Inflammatory macrophage treated with lipopolysaccharide for 1 hour (primary cell): ENCODE measurements at regions not wholly inside any gene's neighbourhood (a gene's known extent, or its start where the extent isn't known, plus 50 kb on each side); places are given as distances from the start of the nearest gene placed in this dataset.
"Not testable (repeated sequence)": the region's sequence is repeated elsewhere in the genome, so short reads cannot be mapped to it uniquely, and the experiment has no call there.

Experiments
- DNase-seq, 2 donors: peaks; one replicate each; pipeline ENCODE4 v3.0.0-alpha.2; 2020 to 2022

DNA sequence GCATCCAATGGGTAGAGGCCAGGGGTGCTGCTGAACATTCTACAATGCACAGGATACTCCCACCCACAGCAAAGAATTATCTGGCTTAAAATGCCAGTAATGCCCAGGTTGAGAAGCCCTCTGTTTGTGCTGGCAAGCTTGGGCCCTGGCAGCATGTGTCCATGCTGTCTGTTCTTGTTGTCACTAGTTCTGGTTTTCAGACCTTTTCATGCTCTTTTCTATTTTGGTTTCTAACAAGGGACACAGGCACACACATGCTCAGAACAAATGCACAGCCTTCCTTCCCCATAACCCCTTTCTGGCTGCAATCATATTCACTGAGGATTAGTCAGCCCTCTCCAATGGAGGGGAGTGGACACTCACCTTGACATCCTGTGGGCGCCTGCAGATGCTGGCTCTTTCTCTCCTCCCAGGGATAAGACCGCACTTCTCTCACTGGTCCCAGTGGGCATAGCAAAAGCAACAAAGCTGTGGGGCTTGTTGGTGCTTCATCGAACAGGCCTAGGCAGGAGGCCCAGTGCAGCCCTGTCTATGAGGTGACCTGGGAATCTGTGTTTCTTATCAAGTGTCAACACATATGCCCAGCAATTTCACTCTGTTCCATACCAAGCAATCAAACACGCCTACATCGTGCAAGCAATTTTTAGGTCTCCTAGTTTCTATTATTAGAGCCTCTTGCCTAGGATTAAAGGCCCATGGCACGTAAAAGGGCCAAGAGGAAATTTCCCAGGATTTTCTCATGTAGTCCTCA is 271.1 kb upstream of the CCL2 start:
- no peak for DNase-seq

DNA sequence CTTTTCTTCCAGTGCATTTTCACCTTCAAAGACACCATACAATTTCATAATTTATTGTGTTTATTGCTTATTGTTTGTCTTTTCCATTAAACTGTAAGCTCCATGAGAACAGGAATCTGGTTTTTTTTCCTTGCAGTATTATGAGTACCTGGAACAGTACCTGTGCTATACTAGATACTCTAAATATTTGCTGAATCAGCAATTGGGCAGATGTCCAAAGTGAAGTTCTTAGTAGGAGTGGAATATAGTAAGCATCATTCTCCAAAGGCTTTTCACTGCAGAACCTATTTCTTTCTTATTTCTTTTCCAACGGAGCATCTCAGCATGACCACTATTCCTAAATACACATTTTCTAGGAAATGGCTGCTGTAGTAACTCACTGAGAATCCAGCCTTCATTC is 269.0 kb upstream of the CCL2 start:
- no peak for DNase-seq

GRCh38 chr17:33986566-33986965 is 268.5 kb upstream of the CCL2 start:
- no peak for DNase-seq

DNA sequence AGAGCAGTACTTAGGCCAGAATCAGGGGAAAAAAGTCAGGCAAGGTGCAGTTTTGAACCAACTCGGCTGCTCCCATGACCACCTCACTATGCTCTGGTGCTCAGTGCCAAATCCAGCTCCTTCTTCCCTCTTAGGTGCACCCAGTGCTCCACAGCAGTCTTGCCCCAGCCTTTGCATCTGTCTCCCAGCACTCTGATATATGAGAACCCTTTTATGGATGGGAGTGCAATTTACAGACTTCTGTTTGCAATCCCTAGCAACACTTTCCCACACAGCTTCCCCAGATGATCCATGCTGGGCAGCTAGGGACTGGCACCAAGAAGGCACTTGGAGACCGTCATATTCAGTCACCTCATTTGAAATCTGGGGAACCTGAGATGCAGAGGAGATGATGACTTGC is 267.9 kb upstream of the CCL2 start:
- DNase-seq = no peak

DNA sequence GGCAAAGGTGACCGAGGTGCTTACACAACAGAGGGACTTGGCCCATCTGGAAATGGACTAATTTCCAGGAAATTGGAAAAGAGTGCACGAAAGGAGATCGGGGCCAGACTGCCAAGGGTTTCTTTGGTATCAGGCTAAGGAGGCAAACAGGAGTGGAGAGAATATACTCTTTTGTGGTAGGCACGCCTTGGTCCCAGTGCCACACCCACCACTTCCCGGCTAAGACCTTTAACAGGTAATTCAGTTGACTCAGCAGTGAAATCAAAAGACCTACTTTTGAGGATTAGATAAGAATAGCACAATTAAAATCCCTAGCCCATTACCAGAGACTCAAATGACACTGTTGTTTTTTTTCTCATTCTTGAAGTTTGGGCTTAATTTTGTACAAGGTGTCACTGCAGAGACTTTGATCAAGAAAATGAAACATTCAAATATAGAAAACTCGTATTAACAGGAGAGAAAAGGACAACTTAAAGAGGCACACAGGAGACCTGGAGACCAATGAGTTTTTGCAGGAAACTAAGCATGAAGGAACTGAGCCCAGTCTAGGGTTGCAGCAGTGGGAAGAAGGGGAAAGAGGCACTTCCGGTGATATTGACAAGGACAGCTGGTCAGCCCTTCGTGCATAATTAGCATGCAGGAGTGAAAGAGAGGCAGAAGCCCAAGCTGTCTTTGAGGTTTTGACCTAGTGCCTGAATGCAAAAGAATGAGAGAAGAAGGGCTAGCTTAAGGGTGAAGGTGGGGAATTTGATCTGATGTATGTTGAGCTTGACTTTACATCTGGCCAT is 265.5 kb upstream of the CCL2 start:
- DNase-seq = no peak

DNA sequence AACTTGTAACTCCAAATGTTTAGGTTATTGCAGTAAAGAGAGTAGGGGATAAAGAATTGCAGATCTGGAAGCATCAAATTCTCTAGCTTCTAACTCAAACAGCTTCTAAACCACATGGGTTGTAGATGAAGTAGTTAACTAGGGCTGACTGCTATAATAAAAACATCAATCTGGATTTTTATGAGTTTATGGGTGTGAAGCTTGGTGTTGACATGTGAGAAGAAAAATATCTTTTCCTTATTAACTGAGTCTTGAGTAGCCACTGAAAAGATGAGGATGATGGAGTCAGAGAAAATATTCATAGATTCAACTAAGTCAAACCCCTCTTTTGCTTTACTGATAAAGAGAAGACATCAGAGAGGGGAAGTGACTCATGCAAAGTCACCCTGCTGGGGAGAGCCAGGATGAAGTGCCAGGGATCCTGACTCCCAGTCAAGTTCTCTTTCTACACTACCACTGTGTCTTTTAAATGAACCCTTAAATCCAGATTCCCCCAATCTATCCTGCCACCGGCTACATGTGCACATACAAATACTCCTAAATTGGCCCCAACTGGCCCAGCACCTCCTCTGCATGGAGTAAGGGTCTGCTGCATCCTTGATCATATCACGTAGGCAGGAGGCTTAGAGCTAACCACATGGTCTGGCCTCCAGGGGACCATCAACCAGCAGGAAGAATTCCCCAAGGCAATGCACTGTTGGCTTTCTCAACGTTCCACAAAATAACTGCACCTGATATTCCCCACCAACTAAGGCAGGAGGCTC is 264.0 kb upstream of the CCL2 start:
- no peak for DNase-seq

DNA sequence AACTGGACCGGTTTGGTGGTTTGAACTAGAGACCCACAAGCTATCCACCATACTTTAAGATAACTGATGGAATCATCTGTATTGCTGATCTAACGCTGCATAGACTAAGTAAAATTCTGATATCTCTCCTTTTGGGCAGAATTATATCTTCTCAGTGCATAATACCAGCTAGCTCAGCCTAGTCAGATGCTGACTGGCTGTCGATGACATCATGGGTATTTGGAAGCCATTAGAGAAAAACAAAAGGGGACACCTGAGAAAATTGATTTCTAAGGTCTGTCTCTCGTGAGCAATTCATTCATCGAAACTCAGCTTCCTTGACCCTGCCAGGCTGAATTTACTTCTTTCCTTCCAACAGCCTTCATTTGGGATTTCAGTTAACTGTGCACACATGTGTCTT is 263.0 kb upstream of the CCL2 start:
- DNase-seq = no peak

DNA sequence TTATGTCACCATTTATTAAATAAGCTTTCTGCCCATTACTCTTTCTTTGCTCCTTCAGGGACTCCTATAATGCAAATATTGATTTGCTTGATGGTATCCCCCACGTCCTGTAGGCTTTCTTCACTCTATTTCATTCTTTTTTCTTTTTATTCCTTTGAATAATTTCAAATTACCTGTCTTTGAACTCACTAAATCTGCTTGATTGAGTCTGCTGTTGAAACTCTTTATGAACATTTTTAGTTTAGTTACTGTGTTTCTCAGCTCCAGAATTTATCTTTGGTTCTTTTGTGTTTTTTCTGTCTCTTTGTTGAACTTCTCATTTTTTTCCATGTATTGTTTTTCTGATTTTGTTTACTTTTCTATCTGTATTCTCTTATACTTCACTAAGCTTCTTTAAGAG is 254.4 kb upstream of the CCL2 start:
- DNase-seq = no peak

DNA sequence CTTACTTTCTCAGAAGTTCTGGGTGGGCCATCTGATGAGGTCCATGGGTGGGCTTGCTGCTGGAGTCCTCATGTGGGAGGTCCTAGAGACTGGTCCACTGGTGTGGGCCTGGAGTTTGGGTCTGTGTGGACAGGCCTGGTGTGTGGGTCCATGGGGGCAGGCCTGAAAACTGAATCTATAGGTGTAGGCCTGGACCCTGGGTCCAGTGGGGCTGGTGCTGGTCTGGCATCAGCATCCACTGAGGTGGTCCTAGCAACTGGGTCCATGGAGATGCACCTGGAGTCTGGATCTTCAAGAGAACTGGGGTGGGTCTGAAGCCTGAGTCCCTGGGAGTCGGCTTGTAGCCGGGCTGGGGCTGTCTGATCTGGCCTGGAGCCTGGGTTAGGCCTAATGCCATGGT is 253.8 kb upstream of the CCL2 start:
- DNase-seq = no peak

DNA sequence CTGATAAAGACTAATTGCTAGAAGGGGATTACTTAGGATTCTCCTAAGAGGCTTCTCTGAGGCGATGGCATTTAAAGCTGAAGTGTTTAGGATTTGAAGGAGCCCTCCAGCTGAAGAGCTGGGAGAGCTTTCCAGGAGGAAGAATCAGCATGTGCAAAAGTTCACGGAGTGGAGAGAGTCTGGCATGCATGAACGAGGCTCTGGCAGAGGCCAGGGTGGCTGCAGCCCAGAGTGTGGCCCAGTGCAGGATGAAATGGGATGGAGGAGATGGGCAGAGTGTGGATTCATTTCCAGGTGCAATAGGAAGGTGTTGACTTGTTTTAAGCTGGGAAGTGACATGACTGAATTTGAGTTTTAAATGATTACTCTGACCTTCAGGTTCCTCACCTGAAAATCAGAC is 249.0 kb upstream of the CCL2 start:
- DNase-seq = no peak

GRCh38 chr17:34008125-34008524 is 247.0 kb upstream of the CCL2 start:
- no peak for DNase-seq

DNA sequence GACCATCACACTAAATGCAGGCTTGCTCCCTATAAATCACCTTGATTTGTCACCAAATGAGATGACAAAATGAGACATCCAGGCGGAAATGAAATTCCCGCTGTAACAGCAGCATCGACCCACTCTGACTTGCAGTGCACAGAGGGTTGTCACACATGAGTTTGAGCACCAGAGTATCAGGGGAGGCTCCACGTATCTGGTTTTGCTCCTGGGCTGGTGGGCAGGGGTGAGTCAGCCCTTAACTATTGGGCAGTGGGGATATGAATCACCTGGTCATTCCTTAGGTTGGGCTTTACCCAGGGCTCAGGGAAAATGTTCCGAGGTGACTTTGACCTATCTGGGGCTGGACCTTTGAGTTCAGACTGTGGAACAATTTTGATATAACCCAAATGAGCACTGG is 245.2 kb upstream of the CCL2 start:
- no peak for DNase-seq

DNA sequence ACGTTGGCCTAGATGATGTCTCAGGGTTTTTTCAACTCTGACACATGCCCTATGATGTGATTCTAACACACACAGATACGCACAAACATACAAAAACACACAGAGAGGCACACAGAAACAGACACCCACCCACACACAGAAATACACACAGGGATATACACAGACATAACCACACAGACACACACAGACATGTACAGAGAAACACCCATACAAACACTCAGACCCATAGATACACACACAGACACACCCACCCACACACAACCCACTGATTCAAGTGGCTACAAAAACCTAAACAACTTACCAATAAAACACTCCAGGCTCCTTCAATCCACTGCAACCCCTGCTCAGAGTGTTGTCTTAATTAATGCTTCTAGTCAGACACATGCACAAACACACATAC is 244.6 kb upstream of the CCL2 start:
- DNase-seq = no peak

- DNase-seq = no peak
These were observed 243.5 kb upstream of the CCL2 start for GRCh38 chr17:34011599-34011998.

- no peak for DNase-seq
These were observed 242.2 kb upstream of the CCL2 start for GRCh38 chr17:34012709-34013375.

- DNase-seq = no peak
These were observed 239.8 kb upstream of the CCL2 start for GRCh38 chr17:34015253-34015652.

- no peak for DNase-seq
These were observed 230.7 kb upstream of the CCL2 start for GRCh38 chr17:34024386-34024785.

GRCh38 chr17:34024806-34025551 is 230.1 kb upstream of the CCL2 start:
- DNase-seq = no peak

DNA sequence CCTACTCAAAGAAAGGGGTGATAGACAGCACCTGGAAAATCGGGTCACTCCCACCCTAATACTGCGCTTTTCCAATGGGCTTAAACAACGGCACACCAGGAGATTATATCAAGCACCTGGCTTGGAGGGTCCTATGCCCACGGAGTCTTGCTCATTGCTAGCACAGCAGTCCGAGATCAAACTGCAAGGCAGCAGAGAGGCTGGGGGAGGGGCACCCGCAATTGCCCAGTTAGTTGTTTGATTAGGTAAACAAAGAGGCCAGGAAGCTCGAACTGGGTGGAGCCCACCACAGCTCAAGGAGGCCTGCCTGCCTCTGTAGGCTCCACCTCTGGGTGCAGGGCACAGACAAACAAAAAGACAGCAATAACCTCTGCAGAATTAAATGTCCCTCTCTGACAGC is 224.5 kb upstream of the CCL2 start:
- not testable (repeated sequence) for DNase-seq

GRCh38 chr17:34032305-34032704 is 222.8 kb upstream of the CCL2 start:
- DNase-seq = not testable (repeated sequence)

DNA sequence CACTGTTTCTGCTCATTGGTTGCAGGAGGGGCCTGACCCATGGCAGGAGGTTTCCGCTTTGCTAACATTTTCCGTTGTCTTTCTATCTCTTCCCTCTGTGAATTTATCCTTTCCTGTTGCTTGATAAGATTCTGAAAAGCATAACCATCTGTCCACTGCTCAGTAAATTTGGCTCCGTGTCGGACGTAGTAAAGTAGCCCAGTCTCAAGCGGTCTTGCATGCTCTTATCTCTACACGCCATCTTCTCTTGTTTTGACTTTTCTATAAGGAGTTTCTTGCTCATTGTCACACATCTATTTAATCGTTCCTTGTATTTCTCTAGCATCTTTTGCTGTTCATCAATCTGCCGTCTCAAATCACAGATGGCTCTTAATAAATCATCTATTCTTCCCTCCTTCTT is 216.3 kb upstream of the CCL2 start:
- not testable (repeated sequence) for DNase-seq

DNA sequence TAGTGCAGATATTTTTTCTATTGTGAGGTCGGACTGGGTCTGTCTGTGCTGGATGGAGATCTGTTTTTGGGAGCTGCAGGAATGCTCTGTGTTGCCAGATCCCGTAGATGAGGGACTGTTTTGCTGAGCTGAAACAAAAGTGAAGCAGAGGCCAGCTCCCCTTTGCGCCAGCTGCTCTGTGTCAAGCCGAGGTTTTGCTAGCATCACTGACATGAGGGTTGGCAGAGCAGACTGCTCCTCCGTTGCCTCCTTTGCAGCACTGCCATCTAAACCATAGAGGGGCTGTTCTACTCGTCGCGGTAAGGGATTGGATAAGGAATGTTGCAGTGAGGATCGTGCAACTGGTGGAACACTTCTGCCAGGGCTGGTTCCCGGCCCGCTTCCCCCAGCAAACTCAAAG is 215.9 kb upstream of the CCL2 start:
- not testable (repeated sequence) for DNase-seq
